ENCODE measurements at regions not wholly inside any gene's neighbourhood (a gene's known extent, or its start where the extent isn't known, plus 50 kb on each side); places are given as distances from the start of the nearest gene placed in this dataset.

DNA sequence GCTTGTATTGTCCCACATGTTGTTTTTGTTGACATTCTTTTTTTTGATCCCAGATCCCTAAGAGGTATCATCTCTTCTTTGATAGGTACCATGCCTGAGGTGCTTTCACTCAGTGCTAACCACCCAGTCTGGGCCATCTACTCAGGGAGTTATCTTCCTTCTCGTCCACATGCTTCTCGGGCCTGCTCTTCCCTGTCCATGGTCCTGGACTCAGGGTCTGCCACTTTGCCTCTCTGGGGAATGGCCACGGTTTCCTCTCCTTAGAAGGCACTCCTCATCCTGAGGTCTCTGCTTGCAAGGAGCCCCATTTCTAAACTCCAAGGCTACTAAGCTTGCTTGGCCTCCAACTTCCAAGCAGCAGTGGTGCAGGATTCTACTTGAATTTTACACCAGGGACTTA, 227.0 kb upstream of the NCAM1 start:
- no peak overlapping the region for H3K27ac ChIP-seq (ENCODE audit: low read length)
- ChIA-PET CTCF (no interaction called here), POLR2A (no interaction called here)
- DNase-seq (ENCODE audit: low read depth, low spot score) (no peak), ATAC-seq (no peak)
- H3K36me3 ChIP-seq (ENCODE audit: control insufficient read depth, insufficient read depth, low read length), result no peaks in the 10 kb centered on the region
- BruUV-seq (replicated peaks), result no TSS peak
- H3K4me3 ChIP-seq (ENCODE audit: low read depth in 2 of 2, low read length in 2 of 2), result no peak overlapping the region
- intact Hi-C loops (cut with micrococcal nuclease; ENCODE audit: unreplicated experiment) (no loop called here), in situ Hi-C loops (cut with HindIII; ENCODE audit: low pct_unique_long_range_greater_than_20kb, low sequenced_read_pairs) (no loop called here)
- no peaks in the 10 kb centered on the region; the same call in 1 of the 2 replicates for H3K27me3 ChIP-seq (ENCODE audit: control insufficient read depth, insufficient read depth, low read length)
- no peaks in the 10 kb centered on the region for H3K4me1 ChIP-seq (ENCODE audit: control insufficient read depth, insufficient read depth, low read length)
- TF ChIP-seq CTCF (IDR thresholded peaks at IDR 0.05) (no peak), POLR2AphosphoS5 (IDR thresholded peaks at IDR 0.05; ENCODE audit: low read depth, low read length) (no peak), SIN3A (IDR thresholded peaks at IDR 0.05; ENCODE audit: borderline replicate concordance, insufficient read depth, low read depth, low read length) (no peak), TCF7L2 (IDR thresholded peaks at IDR 0.05; ENCODE audit: low read depth, low read length) (no peak)
- TF ChIP-seq, protein P1, sequence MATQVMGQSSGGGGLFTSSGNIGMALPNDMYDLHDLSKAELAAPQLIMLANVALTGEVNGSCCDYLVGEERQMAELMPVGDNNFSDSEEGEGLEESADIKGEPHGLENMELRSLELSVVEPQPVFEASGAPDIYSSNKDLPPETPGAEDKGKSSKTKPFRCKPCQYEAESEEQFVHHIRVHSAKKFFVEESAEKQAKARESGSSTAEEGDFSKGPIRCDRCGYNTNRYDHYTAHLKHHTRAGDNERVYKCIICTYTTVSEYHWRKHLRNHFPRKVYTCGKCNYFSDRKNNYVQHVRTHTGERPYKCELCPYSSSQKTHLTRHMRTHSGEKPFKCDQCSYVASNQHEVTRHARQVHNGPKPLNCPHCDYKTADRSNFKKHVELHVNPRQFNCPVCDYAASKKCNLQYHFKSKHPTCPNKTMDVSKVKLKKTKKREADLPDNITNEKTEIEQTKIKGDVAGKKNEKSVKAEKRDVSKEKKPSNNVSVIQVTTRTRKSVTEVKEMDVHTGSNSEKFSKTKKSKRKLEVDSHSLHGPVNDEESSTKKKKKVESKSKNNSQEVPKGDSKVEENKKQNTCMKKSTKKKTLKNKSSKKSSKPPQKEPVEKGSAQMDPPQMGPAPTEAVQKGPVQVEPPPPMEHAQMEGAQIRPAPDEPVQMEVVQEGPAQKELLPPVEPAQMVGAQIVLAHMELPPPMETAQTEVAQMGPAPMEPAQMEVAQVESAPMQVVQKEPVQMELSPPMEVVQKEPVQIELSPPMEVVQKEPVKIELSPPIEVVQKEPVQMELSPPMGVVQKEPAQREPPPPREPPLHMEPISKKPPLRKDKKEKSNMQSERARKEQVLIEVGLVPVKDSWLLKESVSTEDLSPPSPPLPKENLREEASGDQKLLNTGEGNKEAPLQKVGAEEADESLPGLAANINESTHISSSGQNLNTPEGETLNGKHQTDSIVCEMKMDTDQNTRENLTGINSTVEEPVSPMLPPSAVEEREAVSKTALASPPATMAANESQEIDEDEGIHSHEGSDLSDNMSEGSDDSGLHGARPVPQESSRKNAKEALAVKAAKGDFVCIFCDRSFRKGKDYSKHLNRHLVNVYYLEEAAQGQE (IDR thresholded peaks at IDR 0.05; ENCODE audit: insufficient read depth in 1 of 2, low read depth in 2 of 2, low read length in 1 of 2), result peak; percentile 81 to 87
- H3K9me3 ChIP-seq (ENCODE audit: control insufficient read depth, insufficient read depth, low read depth, low read length), result no peaks in the 10 kb centered on the region

DNA sequence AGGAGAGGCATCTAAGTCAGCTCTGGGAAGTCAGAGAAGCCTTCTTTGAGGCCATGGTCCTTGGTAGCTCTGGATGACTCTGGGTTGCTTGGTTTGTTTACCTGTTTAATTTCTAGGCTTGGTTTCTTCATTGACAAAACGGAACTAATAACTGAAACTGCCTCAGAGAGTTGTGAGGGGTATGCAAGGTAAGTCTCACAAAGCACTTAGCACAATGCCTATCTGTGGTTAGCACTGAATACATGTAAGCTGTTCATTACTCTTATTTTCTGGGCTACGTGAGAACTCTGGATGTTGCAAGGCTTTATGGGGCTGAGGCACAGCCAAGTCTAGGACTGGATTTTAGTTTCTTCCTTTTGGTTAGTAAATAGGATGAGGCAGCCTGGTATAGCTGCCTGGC, 225.8 kb upstream of the NCAM1 start:
- no peaks in the 10 kb centered on the region; the same call in 1 of the 2 replicates for H3K27me3 ChIP-seq (ENCODE audit: control insufficient read depth, insufficient read depth, low read length)
- H3K27ac ChIP-seq (ENCODE audit: low read length), result no peak overlapping the region
- in situ Hi-C loops (cut with HindIII; ENCODE audit: low pct_unique_long_range_greater_than_20kb, low sequenced_read_pairs) (no loop called here), intact Hi-C loops (cut with micrococcal nuclease; ENCODE audit: unreplicated experiment) (no loop called here)
- TF ChIP-seq POLR2AphosphoS5 (IDR thresholded peaks at IDR 0.05; ENCODE audit: low read depth, low read length) (no peak), SIN3A (IDR thresholded peaks at IDR 0.05; ENCODE audit: borderline replicate concordance, insufficient read depth, low read depth, low read length) (no peak), CTCF (IDR thresholded peaks at IDR 0.05) (no peak), TCF7L2 (IDR thresholded peaks at IDR 0.05; ENCODE audit: low read depth, low read length) (no peak)
- TF ChIP-seq, protein P1 (IDR thresholded peaks at IDR 0.05; ENCODE audit: insufficient read depth in 1 of 2, low read depth in 2 of 2, low read length in 1 of 2), result no peak
- no peaks in the 10 kb centered on the region for H3K4me1 ChIP-seq (ENCODE audit: control insufficient read depth, insufficient read depth, low read length)
- BruUV-seq (replicated peaks), result no TSS peak
- H3K4me3 ChIP-seq (ENCODE audit: low read depth in 2 of 2, low read length in 2 of 2), result no peak overlapping the region
- DNase-seq (ENCODE audit: low read depth, low spot score), result no peak
- no peak for ATAC-seq
- POLR2A ChIA-PET, result no interaction called here
- CTCF ChIA-PET, result no interaction called here
- H3K36me3 ChIP-seq (ENCODE audit: control insufficient read depth, insufficient read depth, low read length), result no peaks in the 10 kb centered on the region
- H3K9me3 ChIP-seq (ENCODE audit: control insufficient read depth, insufficient read depth, low read depth, low read length), result no peaks in the 10 kb centered on the region
